Mesendoderm (in vitro differentiated cells): ENCODE measurements at regions not wholly inside any gene's neighbourhood (a gene's known extent, or its start where the extent isn't known, plus 50 kb on each side); places are given as distances from the start of the nearest gene placed in this dataset.

ENCODE experiments used
- DNase-seq: peaks from one replicate; pipeline ENCODE4 v3.0.0; 2013
- H2AK5ac ChIP-seq: 2 replicates; pipeline ENCODE4 v1.6.1; 2013; ENCODE audit warnings: low read length, inconsistent platforms
- H2BK120ac ChIP-seq: 2 replicates; pipeline ENCODE4 v1.6.1; 2013; ENCODE audit warnings: low read depth, mild to moderate bottlenecking, low read length, moderate library complexity, mixed read lengths
- H2BK15ac ChIP-seq: replicated peaks from 2 replicates; pipeline ENCODE4 v1.6.1; 2013; ENCODE audit warnings: low read depth, mild to moderate bottlenecking, moderate library complexity
- H2BK5ac ChIP-seq: 2 replicates; pipeline ENCODE4 v1.6.1; 2013; ENCODE audit warnings: low read length, inconsistent platforms
- H3K18ac ChIP-seq: 2 replicates; pipeline ENCODE4 v1.6.1; 2013; ENCODE audit warnings: mild to moderate bottlenecking, low read length, mixed read lengths
- H3K23ac ChIP-seq: one replicate; pipeline ENCODE4 v1.6.1; 2013; ENCODE audit warnings: low read length
- H3K27ac ChIP-seq: 2 replicates; pipeline ENCODE4 v1.5.1; 2013; ENCODE audit warnings: low read depth, mild to moderate bottlenecking, inconsistent platforms, low read length, moderate library complexity
- H3K27me3 ChIP-seq: 2 replicates; pipeline ENCODE4 v1.6.1; 2013; ENCODE audit warnings: low read length, control low read depth, mild to moderate bottlenecking, inconsistent platforms; ENCODE audit not compliant: insufficient read depth, poor library complexity
- H3K36me3 ChIP-seq: 2 replicates; pipeline ENCODE4 v1.6.1; 2013; ENCODE audit warnings: low read length, inconsistent platforms; ENCODE audit not compliant: control insufficient read depth, insufficient read depth
- H3K4ac ChIP-seq: one replicate; pipeline ENCODE4 v1.6.1; 2013; ENCODE audit warnings: low read depth, mild to moderate bottlenecking, low read length, moderate library complexity
- H3K4me1 ChIP-seq: 2 replicates; pipeline ENCODE4 v1.6.1; 2013; ENCODE audit warnings: low read depth, low read length, inconsistent platforms; ENCODE audit not compliant: control insufficient read depth
- H3K4me2 ChIP-seq: 2 replicates; pipeline ENCODE4 v1.6.1; 2013; ENCODE audit warnings: low read length
- H3K4me3 ChIP-seq: 2 replicates; pipeline ENCODE4 v1.5.1; 2013; ENCODE audit warnings: mild to moderate bottlenecking, low read length
- H3K56ac ChIP-seq: one replicate; pipeline ENCODE4 v1.6.1; 2013; ENCODE audit warnings: low read length
- H3K79me1 ChIP-seq: 2 replicates; pipeline ENCODE4 v1.6.1; 2013; ENCODE audit warnings: low read length, inconsistent platforms
- H3K79me2 ChIP-seq: 2 replicates; pipeline ENCODE4 v1.6.1; 2013; ENCODE audit warnings: mild to moderate bottlenecking, low read length; ENCODE audit not compliant: control insufficient read depth, insufficient read depth
- H3K9ac ChIP-seq: 2 replicates; pipeline ENCODE4 v1.6.1; 2013; ENCODE audit warnings: low read length, inconsistent platforms
- H4K5ac ChIP-seq: one replicate; pipeline ENCODE4 v1.6.1; 2013; ENCODE audit warnings: low read length
- H4K8ac ChIP-seq: one replicate; pipeline ENCODE4 v1.6.1; 2013; ENCODE audit warnings: low read depth, mild to moderate bottlenecking, control low read depth, low read length, moderate library complexity
- WGBS: extraction: QIAGEN DNeasy Blood & Tissue Kit; methylation state at CpG from one replicate; pipeline ENCODE4 v1.1.7; 2013; ENCODE audit warnings: low lambda C conversion rate, missing lambda C conversion rate; ENCODE audit not compliant: insufficient coverage; ENCODE audit errors: extremely low coverage; 5-methylcytosine and 5-hydroxymethylcytosine counted together

DNA sequence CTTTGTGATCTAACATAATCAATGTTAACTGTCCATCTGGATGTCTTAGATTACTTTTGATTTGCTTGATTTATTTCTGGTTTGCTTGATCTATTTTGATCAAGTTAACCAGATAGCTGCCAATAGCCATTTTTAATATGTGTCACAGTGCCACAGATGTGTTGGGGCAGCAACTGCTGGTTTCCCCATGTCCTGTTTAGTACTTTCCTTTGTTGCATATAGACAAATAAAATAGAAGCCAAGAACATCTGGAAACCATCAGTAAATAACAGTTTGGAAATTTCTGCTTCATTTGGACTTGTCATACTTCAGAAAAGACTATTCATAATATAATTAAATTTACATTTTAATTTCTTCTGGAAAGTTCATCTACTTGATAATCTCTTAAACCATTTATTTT, 145.6 kb upstream of the C21orf91 start:
- H3K27ac ChIP-seq, result no peak overlapping the region
- H3K18ac ChIP-seq, result no peak overlapping the region

GRCh38 chr21:17964199-17964598, 145.0 kb upstream of the C21orf91 start:
- Histone ChIP-seq H3K56ac (no peak overlapping the region), H3K36me3 (no peaks in the 10 kb centered on the region), H3K27me3 (no peaks in the 10 kb centered on the region), H2BK15ac (no peak overlapping the region), H3K4me2 (no peak overlapping the region), H3K23ac (no peak overlapping the region), H3K79me2 (no peaks in the 10 kb centered on the region), H3K27ac (no peak overlapping the region), H3K4me1 (no peaks in the 10 kb centered on the region), H3K79me1 (no peaks in the 10 kb centered on the region), H3K4ac (no peak overlapping the region), H2BK120ac (no peak overlapping the region), H4K8ac (no peak overlapping the region), H3K18ac (no peak overlapping the region), H4K5ac (no peak overlapping the region), H3K9ac (no peak overlapping the region), H2AK5ac (no peak overlapping the region), H2BK5ac (no peak overlapping the region), H3K4me3 (no peak overlapping the region)
- WGBS, result no CpG with 5 or more reads among the region's 5 CpGs
- DNase-seq, result no peak

More for the DNA sequence above, 145.6 kb upstream of the C21orf91 start:
- no peak overlapping the region for H3K23ac ChIP-seq
- DNase-seq, result no peak
- no peaks in the 10 kb centered on the region for H3K27me3 ChIP-seq
- H2AK5ac ChIP-seq, result no peak overlapping the region
- H3K56ac ChIP-seq, result no peak overlapping the region
- H4K5ac ChIP-seq, result no peak overlapping the region
- no peak overlapping the region for H3K9ac ChIP-seq
- no peaks in the 10 kb centered on the region for H3K4me1 ChIP-seq
- no peak overlapping the region for H4K8ac ChIP-seq
- H3K4me2 ChIP-seq, result no peak overlapping the region
- no peak overlapping the region for H3K4me3 ChIP-seq
- no peaks in the 10 kb centered on the region for H3K79me2 ChIP-seq
- no peaks in the 10 kb centered on the region for H3K36me3 ChIP-seq
- H2BK15ac ChIP-seq, result no peak overlapping the region
- no peak overlapping the region for H2BK120ac ChIP-seq
- H2BK5ac ChIP-seq, result no peak overlapping the region
- no peaks in the 10 kb centered on the region for H3K79me1 ChIP-seq
- H3K4ac ChIP-seq, result no peak overlapping the region

GRCh38 chr21:17950591-17950990, 131.4 kb upstream of the C21orf91 start:
- Histone ChIP-seq H3K36me3 (no peaks in the 10 kb centered on the region), H2BK15ac (no peak overlapping the region), H3K9ac (no peak overlapping the region), H3K4me2 (no peak overlapping the region), H3K4me3 (no peak overlapping the region), H3K27ac (no peak overlapping the region), H3K4me1 (no peaks in the 10 kb centered on the region), H3K4ac (no peak overlapping the region), H2BK120ac (no peak overlapping the region), H3K56ac (no peak overlapping the region), H2BK5ac (no peak overlapping the region), H4K8ac (no peak overlapping the region), H4K5ac (no peak overlapping the region), H2AK5ac (no peak overlapping the region), H3K23ac (no peak overlapping the region), H3K27me3 (no peaks in the 10 kb centered on the region), H3K79me2 (no peaks in the 10 kb centered on the region), H3K18ac (no peak overlapping the region), H3K79me1 (no peaks in the 10 kb centered on the region)
- WGBS, result no CpG with 5 or more reads among the region's 2 CpGs
- no peak for DNase-seq

GRCh38 chr21:17949421-17949820, 130.3 kb upstream of the C21orf91 start:
- Histone ChIP-seq H4K8ac (no peak overlapping the region), H2AK5ac (no peak overlapping the region), H2BK5ac (no peak overlapping the region), H2BK120ac (no peak overlapping the region), H3K27ac (no peak overlapping the region), H3K9ac (no peak overlapping the region), H3K56ac (no peak overlapping the region), H3K23ac (no peak overlapping the region), H3K27me3 (no peaks in the 10 kb centered on the region), H2BK15ac (no peak overlapping the region), H3K18ac (no peak overlapping the region), H4K5ac (no peak overlapping the region), H3K4me3 (no peak overlapping the region), H3K4ac (no peak overlapping the region), H3K79me2 (no peaks in the 10 kb centered on the region), H3K4me1 (no peaks in the 10 kb centered on the region), H3K79me1 (no peaks in the 10 kb centered on the region), H3K36me3 (no peaks in the 10 kb centered on the region), H3K4me2 (no peak overlapping the region)
- DNase-seq, result no peak

- no peaks in the 10 kb centered on the region for H3K27me3 ChIP-seq
- H2BK5ac ChIP-seq, result no peak overlapping the region
- H2AK5ac ChIP-seq, result no peak overlapping the region
- no peak overlapping the region for H3K4me2 ChIP-seq
- no peak for DNase-seq
- no peak overlapping the region for H4K5ac ChIP-seq
- H3K79me2 ChIP-seq, result no peaks in the 10 kb centered on the region
- H3K56ac ChIP-seq, result no peak overlapping the region
- no peak overlapping the region for H3K18ac ChIP-seq
- H3K4me3 ChIP-seq, result no peak overlapping the region
- no peak overlapping the region for H3K27ac ChIP-seq
- no peaks in the 10 kb centered on the region for H3K79me1 ChIP-seq
- no peak overlapping the region for H3K9ac ChIP-seq
- no peak overlapping the region for H2BK15ac ChIP-seq
- H3K36me3 ChIP-seq, result no peaks in the 10 kb centered on the region
- no peak overlapping the region for H3K4ac ChIP-seq
- no peak overlapping the region for H4K8ac ChIP-seq
- no peaks in the 10 kb centered on the region for H3K4me1 ChIP-seq
- no CpG with 5 or more reads among the region's 2 CpGs for WGBS
- H3K23ac ChIP-seq, result no peak overlapping the region
- H2BK120ac ChIP-seq, result no peak overlapping the region
These were observed 128.4 kb upstream of the C21orf91 start for GRCh38 chr21:17947531-17947930.

GRCh38 chr21:17931080-17931479, 111.9 kb upstream of the C21orf91 start:
- no CpG with 5 or more reads among the region's 4 CpGs for WGBS
- Histone ChIP-seq H3K27ac (no peak overlapping the region), H3K4me3 (no peak overlapping the region)

More at GRCh38 chr21:17931080-17931479, 111.9 kb upstream of the C21orf91 start:
- Histone ChIP-seq H3K23ac (no peak overlapping the region), H2AK5ac (no peak overlapping the region), H3K56ac (no peak overlapping the region), H3K27me3 (no peaks in the 10 kb centered on the region), H3K9ac (no peak overlapping the region), H3K79me2 (no peaks in the 10 kb centered on the region), H3K36me3 (no peaks in the 10 kb centered on the region), H4K5ac (no peak overlapping the region), H4K8ac (no peak overlapping the region), H3K18ac (no peak overlapping the region), H2BK15ac (no peak overlapping the region), H2BK5ac (no peak overlapping the region), H2BK120ac (no peak overlapping the region), H3K4me1 (no peaks in the 10 kb centered on the region), H3K79me1 (no peaks in the 10 kb centered on the region), H3K4ac (no peak overlapping the region), H3K4me2 (no peak overlapping the region)
- DNase-seq, result peak; percentile 41
